Brain pericyte (primary cell): ENCODE measurements at regions not wholly inside any gene's neighbourhood (a gene's known extent, or its start where the extent isn't known, plus 50 kb on each side); places are given as distances from the start of the nearest gene placed in this dataset.
"Not testable (repeated sequence)": the region's sequence is repeated elsewhere in the genome, so short reads cannot be mapped to it uniquely, and the experiment has no call there.

Source experiments
- DNase-seq: peaks from one replicate; pipeline ENCODE4 v3.0.0-alpha.2; 2012; ENCODE audit warnings: low read depth, low spot score

DNA sequence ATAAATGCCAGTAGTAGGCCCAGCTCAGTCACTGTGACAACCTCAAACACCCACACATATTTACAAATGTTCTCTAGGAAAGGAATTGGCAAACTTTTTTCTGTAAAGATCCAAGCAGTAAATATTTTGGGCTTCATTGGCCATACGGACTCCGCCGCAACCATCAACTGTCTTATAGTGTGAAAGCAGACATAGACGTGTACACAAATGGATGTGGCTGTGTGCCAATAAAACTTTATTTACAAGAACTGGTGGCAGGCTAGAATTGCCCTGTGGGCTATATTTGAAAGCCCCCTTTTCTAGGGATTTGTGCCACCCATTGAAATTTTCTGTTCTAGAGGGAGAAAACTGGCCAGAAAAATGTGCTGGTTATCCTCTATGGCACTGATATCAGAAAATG, 683.8 kb upstream of the EEF2KMT start:
- DNase-seq, result no peak

DNA sequence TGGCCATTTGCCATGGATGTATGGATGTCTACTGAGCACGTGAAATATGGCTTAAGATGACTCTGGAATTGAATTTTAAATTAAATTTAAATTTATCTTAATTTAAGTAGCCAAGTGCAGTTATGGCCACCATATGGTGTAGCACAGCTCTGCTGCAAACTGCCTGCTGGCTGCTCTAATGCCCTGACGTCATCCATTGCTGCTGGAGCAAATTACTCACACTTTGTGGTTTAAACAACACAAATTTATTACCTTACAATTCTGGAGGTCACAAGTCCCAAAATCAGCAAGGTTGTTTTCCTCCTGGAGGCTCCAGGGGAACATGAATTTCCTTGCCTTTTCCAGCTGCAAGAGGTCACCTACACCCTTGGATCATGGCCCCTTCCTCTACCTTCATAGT, 679.3 kb upstream of the EEF2KMT start:
- DNase-seq, result no peak

DNA sequence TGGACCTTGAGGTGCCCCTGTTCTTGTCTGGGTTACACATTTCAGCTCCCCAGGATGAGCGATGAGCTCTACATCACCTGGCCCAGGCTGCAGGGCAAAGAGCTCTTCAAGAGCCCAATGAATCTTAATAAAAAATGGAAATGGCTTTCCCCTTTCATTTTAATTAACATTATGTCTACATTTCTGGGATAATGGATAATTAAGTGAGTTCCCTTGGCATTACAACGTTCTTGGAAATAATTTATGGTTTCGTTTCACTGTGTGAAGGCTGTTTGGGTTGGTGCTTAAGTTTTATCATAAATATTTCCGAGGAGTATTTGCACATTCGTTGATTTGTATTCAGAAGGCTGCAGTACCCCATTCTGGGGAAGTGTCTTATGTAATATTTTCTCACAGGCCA, 678.3 kb upstream of the EEF2KMT start:
- no peak for DNase-seq

DNA sequence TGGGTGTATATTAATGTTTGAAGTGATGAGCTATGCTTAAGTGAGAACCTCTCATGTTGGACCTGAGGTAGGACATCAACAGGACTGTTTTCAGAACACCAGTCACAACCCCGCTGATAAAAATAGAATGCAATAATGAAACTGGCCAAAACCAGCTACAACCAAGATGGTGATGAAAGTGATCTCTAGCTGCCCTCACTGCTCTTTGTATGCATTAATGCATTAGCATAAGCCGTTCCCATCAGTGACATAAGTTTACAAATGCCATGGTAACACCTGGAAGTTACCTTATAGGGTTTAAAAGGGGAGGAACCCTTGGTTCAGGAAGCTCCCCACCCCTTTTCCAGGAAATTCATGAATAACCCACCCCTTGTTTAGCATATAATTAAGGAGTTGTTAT, 672.5 kb upstream of the EEF2KMT start:
- DNase-seq, result no peak

DNA sequence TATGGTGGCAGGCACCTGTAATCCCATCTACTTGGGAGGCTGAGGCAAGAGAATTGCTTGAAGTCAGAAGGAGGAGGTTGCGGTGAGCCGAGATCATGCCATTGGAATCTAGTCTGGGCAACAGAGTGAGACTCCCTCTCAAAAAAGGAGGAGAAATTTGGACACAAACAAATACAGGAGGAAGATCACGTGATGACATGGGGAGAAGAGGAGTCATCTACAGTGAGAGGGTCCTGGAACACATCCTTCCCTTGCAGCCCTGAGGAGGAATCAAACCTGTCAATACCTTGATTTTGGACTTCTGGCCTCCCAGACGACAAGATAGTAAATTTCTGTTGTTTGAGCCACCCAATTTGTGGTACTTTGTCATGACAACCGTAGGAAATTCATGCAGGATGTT, 671.9 kb upstream of the EEF2KMT start:
- no peak for DNase-seq

DNA sequence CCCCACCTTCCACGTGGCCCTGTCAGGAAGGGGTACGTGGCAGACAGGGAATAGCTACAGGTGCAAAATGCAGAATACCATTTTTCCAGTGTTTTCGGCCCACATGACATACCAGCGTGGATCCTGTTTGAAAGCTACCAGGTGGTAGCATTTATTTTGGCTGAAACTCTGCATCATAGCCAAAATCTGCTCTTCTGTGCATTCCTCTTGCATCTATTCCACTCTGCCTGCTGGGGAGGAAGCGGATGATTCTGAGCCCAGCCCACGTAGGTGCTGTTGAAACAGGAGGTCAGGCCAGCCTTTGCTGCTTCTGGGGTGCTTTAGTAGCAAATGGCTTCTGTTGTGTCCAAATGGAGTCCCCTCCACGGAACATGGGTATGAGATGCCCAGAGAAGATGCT, 670.9 kb upstream of the EEF2KMT start:
- DNase-seq, result no peak

DNA sequence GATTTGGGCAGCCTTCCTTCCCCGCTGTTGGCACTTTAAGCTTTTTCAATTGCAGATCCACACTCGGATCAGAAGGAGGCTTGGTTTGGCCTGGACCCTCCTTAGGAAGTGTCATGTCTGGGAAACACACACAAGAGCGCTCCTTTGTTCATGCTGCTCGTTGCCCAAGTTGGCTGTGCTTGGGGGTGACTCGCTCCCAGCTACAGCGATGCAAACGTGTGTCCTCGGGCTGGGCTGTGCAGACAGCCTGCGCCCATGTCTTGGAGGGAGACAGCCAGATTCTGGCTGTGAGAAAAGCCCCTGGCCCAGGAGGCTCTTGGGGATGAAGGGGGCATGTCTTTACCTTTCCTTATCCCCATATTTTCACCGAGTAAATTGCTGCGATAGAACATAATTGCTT, 665.6 kb upstream of the EEF2KMT start:
- DNase-seq, result no peak

DNA sequence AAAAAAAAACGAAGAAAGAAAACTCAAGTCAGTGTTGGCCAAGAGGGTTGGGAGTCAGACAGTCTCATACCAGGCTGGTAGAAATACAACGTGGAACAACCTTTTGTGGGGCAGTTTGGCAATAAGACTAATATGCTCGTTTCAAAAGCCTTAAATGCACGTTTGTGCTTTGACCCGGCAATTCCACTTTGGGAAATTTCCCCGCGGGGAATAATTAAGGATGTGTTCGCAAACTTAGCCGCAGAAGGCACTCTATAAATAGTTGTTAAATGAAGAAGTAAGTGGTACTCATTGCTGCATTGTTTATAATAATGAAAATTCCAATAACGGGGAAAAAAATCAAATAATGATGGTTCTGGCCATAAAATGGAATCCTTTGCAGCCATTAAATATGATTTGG, 664.8 kb upstream of the EEF2KMT start:
- DNase-seq, result no peak

DNA sequence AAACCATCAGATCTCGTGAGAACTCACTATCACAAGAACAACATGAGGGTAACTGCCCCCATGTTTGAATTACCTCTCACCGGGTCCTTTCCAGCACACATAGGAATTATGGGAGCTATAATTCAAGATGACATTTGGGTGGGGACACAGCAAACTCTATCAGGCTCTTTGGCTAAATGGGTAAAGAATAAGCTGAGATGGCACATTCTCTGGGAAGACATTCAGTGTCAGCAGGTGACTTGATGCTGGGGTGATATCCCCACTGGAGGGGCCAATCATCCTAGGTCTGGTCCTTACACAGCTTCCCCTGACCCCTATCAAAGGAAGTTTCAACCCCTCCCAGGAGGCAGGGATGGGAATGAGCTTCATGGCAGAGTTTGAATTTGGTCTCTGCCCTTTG, 664.0 kb upstream of the EEF2KMT start:
- DNase-seq, result no peak

DNA sequence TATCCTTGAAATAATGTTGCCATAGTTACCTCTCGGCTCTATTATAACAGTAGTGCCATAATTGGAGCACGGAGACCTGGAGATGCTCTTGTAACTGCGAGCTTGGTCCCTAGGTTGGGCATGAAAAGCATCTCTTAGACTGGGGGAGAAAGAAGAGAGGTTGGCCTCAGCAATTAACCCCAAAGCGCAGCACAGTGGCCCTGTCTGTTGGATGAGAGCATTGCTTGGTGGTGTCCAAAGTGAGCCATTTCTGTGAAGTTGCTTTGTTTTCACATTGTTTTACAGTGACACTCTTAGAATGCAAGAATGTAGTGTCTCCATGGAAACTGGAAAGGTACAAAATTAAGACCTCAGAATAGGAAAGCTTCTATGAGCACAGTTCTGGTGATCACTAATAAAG, 660.7 kb upstream of the EEF2KMT start:
- no peak for DNase-seq

DNA sequence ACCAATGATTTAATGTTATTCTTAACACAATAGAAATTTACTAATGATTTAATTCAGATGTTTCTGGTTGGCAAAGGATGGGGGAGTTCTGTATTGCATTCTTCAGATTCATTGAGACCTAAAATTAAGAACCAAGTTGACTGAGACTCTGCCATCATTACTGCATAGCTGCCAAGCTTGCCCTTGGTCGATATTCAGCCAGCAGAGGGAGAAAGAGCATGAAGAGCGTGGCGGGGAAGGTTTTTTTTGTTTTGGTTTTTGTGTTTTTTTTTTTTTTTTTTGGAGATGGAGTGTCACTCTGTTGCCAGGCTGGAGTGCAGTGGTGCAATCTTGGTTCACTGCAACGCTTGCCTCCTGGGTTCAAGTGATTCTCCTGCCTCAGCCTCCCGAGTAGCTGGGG, 659.4 kb upstream of the EEF2KMT start:
- DNase-seq, result no peak

DNA sequence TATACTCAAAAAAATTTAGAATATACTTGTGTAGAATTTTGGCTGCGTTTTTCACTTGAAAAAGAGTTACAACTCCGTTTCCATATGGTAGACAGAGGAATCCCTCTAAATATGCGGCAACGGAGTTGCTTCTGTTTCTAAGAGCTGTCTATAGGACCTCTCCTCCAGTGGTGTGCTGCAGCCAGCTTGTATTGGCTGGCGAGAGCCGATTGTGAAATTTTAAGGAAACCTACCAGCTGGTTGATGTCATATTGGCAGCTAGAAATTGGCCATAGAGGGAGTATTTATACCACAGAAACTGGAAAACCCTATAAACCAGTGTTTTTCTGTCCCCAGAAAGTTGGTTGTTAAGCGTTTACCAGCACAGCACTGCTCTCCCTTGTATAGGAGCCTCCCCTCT, 655.8 kb upstream of the EEF2KMT start:
- DNase-seq, result no peak

DNA sequence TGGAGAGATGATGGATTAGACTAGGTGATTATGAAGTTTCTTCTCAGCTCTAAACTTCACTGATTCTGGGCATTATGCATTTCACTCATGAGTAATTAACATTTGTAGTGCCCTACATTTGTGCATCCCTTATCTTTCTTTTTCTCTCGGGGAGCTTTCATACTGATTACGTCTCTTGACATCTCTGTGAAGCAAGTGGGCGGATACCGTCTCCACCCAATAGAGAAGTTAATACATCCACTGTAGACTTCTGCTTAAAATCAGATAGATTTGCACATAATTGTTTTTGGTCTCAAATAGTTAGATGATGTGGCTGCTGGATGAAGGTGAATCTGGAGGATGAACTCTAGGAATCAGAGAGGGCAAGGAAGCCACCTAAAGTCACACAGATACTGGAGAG, 653.6 kb upstream of the EEF2KMT start:
- DNase-seq, result no peak

DNA sequence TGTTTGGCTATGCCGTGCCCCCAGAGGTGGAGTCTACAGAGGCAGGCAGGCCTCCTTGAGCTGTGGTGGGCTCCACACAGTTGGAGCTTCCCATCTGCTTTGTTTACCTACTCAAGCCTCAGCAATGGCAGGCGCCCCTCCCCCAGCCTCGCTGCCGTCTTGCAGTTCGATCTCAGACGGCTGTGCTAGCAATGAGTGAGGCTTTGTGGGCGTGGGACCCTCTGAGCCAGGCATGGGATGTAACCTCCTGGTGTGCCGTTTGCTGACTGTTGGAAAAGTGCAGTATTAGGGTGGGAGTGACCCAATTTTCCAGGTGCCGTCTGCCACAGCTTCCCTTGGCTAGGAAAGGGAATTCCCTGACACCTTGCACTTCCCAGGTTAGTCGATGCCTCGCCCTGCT, 652.8 kb upstream of the EEF2KMT start:
- not testable (repeated sequence) for DNase-seq

DNA sequence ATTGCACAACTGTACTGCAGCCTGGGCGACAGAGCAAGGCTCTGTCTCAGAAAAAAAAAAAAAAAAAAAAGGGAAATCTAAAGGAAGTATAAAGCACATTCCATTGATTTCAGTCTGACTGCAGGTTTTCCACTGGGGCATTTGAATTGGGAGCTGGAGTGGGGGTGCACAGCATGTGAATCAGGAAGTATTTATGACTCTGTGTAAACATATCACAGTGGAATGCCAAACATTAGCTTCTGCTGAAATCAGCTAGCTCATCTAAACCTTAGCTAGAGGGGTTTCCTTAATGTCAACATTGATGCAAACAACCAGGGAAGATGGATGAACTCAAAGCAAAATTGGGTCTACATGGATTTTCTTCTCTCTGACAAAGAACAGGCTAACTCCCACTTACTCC, 641.0 kb upstream of the EEF2KMT start:
- no peak for DNase-seq

DNA sequence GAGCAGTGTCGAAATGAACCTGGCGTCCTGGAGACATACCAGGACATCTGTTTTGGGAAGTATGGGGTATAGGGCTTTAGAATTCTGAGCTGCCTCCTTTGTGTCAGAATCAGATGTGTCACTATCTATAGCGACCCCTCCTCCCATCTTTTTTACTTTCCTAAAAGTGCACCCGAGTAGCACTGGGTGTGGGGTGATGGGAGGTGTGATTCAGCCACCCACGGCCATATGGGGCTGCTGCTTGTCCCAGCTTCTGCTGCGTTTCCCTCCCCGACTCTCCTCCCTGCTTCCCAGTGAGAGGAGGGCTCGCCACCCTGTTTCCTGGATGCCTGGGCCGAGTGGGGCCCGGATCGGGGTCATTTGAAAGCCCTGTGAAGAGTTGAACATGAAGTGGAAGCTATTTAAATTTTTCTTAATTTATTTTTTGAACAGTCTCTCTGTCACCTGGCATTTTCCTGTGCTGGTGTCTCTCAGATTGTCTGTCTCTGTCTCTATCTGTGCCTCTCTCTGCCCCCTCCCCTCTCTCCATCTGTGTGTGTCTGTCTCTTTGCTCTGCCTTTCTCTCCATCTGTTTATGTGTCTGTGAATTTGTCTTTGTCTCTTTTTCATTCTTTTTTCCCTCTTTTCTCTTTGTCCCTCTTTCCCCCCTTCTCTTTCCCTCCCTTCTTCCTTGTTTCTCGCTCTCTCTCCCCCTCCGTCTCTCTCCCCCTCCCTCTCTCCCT, 638.8 kb upstream of the EEF2KMT start:
- no peak for DNase-seq

DNA sequence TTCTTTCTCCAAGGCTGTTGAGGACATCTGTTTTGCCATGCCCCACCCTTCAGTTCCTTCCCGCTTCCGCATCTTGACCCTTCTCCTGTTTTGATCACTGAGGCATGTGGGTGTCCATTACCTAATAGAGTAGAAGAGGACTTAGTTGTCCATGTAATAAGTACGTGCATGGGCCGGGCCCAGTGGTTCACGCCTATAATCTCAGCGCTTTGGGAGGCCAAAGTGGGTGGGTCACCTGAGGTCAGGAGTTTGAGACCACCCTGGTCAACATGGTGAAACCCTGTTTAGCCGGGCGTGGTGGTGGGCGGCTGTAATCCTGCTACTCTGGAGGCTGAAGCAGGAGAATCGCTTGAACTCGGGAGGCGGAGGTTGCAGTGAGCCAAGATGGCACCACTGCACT, 637.8 kb upstream of the EEF2KMT start:
- DNase-seq, result no peak

DNA sequence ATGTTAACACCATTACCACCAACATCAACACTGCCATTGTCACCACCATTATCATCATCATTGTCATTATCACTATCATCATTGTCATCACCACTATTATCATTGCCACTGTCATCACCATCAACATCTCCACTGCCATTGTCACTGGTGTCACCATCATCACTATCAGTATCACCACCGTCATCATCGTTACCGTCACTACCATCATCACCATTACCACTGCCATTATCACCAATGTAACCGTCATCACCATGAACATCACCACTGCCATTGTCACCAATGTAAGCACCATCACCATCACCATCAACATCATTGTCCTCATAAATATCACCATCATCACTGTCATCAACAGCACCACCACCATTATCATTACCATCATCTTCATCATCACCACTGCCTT, 633.2 kb upstream of the EEF2KMT start:
- DNase-seq, result no peak

DNA sequence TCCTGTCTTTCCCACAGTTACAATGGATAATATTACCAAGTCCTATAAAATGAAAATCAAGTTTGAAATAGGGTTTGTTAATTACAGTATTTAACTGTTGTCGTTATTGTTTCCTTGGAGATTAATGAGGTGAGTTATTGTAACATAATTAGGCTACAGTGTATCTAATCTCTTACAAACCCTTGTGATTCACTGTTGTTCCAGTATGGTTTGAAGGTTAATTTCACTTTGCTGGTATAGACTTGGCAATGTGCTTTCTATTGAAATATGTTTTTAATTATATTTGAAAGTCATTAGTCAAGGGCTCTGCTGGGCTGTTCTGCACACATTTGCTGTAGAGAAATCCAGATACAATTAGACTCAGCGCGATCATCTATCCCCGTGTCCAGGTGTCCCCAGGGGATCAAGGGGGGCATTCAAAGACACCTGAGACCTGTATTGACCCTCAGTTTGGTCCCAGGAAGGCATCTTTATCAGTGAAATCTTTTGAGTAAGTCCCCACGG, 624.6 kb upstream of the EEF2KMT start:
- no peak for DNase-seq

DNA sequence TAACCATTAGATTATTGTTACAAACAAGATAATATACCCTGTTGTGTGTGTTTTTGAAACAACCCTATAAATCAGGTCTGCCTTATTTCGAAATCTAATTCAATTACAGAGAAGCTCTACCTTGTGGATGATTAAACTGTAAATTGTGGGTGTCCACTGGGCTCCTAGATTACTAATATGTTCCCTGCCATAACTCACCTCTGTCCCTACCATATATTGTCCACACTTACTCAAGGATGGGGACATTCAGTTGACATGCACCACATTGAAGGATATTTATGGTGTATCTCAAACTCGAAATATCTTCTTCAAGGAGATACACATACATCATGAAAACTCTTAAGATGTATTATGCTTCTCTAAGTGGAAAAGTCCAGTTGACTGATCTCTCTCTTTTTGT, 617.6 kb upstream of the EEF2KMT start:
- DNase-seq, result no peak

DNA sequence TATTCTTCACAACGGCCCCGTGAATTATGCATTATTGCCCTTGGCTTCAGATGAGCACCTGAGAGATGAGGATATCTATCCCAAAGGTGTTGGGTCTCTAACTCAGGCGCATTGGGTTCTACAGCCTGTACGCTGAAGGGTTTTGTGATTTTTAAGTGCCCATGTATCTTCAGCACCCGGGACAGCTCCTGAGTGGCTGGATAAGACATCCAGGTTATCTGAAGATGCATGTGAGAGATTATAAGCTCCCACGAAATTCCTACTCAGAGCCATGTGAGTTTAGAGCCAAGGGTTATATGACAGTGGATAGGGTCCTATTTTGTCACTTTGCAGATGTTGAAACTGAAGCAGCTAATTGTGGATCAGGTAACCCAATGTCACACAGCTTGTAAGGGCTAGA, 612.3 kb upstream of the EEF2KMT start:
- DNase-seq, result no peak

DNA sequence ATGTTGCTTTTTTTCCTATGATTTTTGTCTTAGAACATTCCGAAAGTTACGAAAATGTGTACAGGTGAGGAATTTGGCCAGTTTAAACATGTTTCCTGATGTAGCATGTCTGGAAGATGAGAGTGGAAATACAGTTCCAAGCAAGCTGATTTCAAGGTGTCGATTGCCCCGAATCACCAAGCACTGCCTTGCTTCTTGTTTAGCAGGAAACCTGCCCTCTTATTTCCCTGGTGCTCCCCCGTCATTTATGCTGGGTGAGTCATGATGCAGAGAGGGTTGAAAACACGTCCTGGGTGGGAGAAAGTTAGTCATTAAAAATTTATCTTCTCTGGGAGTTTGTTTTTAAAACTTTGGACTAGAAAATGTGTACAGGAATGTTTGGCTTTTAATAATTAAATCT, 608.6 kb upstream of the EEF2KMT start:
- no peak for DNase-seq

DNA sequence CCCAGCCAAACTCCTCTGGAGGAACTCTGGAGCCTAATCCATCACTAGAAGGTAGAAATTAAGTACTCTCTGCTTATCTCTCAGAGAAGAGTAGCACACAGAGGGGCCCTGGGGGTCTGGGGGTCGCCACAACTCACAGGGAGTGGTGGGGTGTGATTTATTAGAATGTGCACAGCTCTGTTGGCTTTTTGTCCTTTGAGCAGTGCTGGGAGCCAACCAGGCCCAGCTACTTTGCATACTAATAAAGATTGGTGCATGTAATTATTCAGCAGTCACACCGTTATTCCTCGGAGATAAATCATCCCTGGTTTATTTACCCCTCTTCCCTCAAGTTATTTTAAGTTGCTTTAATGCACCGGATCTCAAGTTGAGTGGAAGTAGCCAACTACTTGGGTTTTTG, 606.7 kb upstream of the EEF2KMT start:
- DNase-seq, result no peak

DNA sequence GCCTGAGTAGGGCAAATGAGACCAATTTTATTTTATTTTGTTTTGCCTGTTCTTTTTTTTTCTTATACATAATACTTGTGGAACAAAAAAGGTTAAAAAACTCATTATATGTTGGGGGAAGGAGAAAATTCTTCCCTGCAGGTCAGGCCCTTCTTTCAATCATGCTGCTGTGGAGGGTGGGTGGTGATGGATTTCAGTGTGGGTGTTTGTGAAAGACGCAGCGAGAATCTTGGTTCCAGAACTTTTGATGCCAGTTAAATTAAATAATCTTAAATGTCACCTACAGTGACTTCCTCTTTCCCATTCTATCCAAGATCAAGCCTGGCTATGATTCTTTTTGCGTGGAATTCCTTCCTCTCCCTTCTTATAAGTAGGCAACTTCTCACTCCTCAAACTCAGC, 595.8 kb upstream of the EEF2KMT start:
- no peak for DNase-seq
